PC-9 (cell line): ENCODE measurements at regions not wholly inside any gene's neighbourhood (a gene's known extent, or its start where the extent isn't known, plus 50 kb on each side); places are given as distances from the start of the nearest gene placed in this dataset.

ENCODE experiments used
- BruUV-seq: library from RNA; stranded (reverse); fragments of 400-500 nt; replicated peaks from 2 replicates; lab custom pipeline; 2021; lab: Mats Ljungman, UMichigan
- CTCF ChIA-PET: fragments of 300-600 bp; sonication (Branson Sonifier 250); formaldehyde crosslinking; loops from one replicate; lab custom pipeline; 2022; ENCODE audit warnings: antibody characterized with exemption; lab: Charles Lee
- POLR2A ChIA-PET: fragments of 300-600 bp; sonication (Branson Sonifier 250); formaldehyde crosslinking; loops from one replicate; lab custom pipeline; 2022; ENCODE audit warnings: antibody characterized with exemption; ENCODE audit not compliant: unreplicated experiment; lab: Charles Lee
- DNase-seq, 2 experiments: peaks; one replicate each; pipeline versions ENCODE4 v3.0.0 to v3.0.0-alpha.2; 2015 to 2022; ENCODE audit warnings: mixed read lengths in 1 of 2
- H2AFZ ChIP-seq: fragments of 200-600 bp; sonication (generic); 2 replicates; pipeline ENCODE4 v1.8.1; 2017; ENCODE audit warnings: antibody characterized with exemption
- H3F3A ChIP-seq: fragments of 200-600 bp; sonication (generic); 2 replicates; pipeline ENCODE4 v1.8.1; 2017; ENCODE audit warnings: antibody characterized with exemption, mild to moderate bottlenecking, low read depth; ENCODE audit not compliant: insufficient read depth
- H3K27ac ChIP-seq: fragments of 200-600 bp; sonication (generic); 2 replicates; pipeline ENCODE4 v1.6.1; 2016; ENCODE audit warnings: mixed run types
- H3K27me3 ChIP-seq: fragments of 200-600 bp; sonication (generic); 2 replicates; pipeline ENCODE4 v1.6.1; 2016; ENCODE audit warnings: low read depth, mixed run types; ENCODE audit not compliant: insufficient read depth
- H3K36me3 ChIP-seq: fragments of 200-600 bp; sonication (generic); 2 replicates; pipeline ENCODE4 v1.6.1; 2016; ENCODE audit warnings: low read depth, mixed run types
- H3K4me1 ChIP-seq: fragments of 200-600 bp; sonication (generic); replicated peaks from 2 replicates; pipeline ENCODE4 v1.6.1; 2016; ENCODE audit warnings: mixed run types; ENCODE audit not compliant: insufficient read depth
- H3K4me2 ChIP-seq: fragments of 200-600 bp; sonication (generic); 2 replicates; pipeline ENCODE4 v1.6.1; 2017; ENCODE audit warnings: mixed run types
- H3K4me3 ChIP-seq: fragments of 200-600 bp; sonication (generic); 2 replicates; pipeline ENCODE4 v1.6.1; 2016; ENCODE audit warnings: mixed run types
- H3K79me2 ChIP-seq: fragments of 200-600 bp; sonication (generic); 2 replicates; pipeline ENCODE4 v1.6.1; 2017; ENCODE audit warnings: low read depth, mixed run types
- H3K9me2 ChIP-seq: fragments of 200-600 bp; sonication (generic); 2 replicates; pipeline ENCODE4 v1.8.1; 2017; ENCODE audit warnings: mild to moderate bottlenecking; ENCODE audit not compliant: insufficient read depth
- H3K9me3 ChIP-seq: fragments of 200-600 bp; sonication (generic); 2 replicates; pipeline ENCODE4 v1.8.1; 2016; ENCODE audit warnings: low read depth; ENCODE audit not compliant: insufficient read depth
- H4K20me1 ChIP-seq: fragments of 200-600 bp; sonication (generic); 2 replicates; pipeline ENCODE4 v1.8.1; 2017; ENCODE audit not compliant: insufficient read depth
- EZH2 ChIP-seq: fragments of 200-600 bp; sonication (generic); IDR thresholded peaks from 2 replicates; pipeline ENCODE4 v1.8.0; 2017; ENCODE audit warnings: antibody characterized with exemption, low read depth
- intact Hi-C: fragments of 100-400 bp; cut with micrococcal nuclease; formaldehyde crosslinking; loops from one replicate; pipeline ENCODE4 v1.10.0; 2022; ENCODE audit not compliant: unreplicated experiment
- TF ChIP-seq, protein P1 (sequence below): fragments of 200-600 bp; sonication (generic); conservative IDR thresholded peaks from 2 replicates; pipeline ENCODE4 v1.6.1; 2017; ENCODE audit warnings: mixed run types, antibody characterized with exemption, mild to moderate bottlenecking, moderate library complexity

DNA sequence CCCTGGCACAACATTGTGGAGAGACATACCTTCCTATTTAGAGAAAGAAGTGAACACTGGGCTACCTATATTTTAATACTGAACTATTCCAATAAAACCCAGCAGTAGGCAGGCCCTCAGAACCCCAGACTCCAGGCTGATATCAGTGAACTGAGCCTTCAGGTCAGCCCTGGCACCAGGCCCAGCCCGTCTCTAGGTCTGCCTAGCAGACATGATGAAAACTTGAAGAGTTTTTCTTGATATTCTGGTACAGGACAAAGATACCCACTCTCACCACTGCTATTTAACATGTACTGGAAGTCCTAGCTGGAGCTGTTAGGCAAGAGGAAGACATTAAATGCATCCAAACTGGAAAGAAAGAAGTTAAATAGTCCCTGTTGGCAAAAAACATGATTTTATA is 396.6 kb upstream of the SPRY2 start:
- intact Hi-C loops: no loop called here
- CTCF ChIA-PET: no interaction called here

DNA sequence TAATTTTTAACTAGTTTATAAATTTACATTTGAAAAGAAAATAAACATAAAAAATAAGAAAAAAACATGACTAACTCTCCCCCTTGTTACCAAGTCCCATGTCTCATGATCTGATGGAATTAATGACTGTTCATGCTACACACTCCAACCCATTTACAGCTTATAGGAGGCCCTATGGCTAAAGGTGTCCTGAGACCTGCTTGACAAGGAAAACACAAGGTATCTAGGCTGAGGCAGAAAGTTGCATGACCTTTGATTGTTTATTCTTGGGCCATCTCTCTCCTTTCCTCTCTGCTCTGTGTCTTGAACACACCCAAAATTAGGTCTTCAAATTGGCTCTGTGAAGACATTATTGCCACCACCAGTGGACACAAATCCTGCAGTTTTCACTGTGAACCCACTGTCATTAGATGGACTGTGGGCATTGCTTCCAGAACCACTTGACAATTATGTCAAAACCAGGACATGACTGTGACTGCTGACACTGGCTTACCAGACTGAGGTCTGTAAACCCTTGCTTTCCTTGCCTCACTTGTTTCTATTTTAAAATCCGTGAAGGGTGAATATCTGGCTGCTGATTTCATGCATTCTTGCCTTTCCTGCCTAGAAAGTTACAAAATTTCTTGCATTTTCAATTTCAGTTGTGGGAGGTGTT is 386.5 kb upstream of the SPRY2 start:
- CTCF ChIA-PET: no interaction called here
- Histone ChIP-seq H3K36me3 (no peaks in the 10 kb centered on the region), H3K4me3 (no peak overlapping the region), H3K9me3 (no peaks in the 10 kb centered on the region), H3K27ac (no peak overlapping the region), H2AFZ (no peak overlapping the region), H3K79me2 (no peaks in the 10 kb centered on the region), H3K9me2 (no peaks in the 10 kb centered on the region), H3K4me1 (no peaks in the 10 kb centered on the region), H3K4me2 (no peak overlapping the region), H3F3A (no peaks in the 10 kb centered on the region), H4K20me1 (no peaks in the 10 kb centered on the region), H3K27me3 (no peaks in the 10 kb centered on the region)
- intact Hi-C loops: no loop called here
- POLR2A ChIA-PET: no interaction called here
- DNase-seq: no peak
- no peak for TF ChIP-seq EZH2
- TF ChIP-seq, protein P1, sequence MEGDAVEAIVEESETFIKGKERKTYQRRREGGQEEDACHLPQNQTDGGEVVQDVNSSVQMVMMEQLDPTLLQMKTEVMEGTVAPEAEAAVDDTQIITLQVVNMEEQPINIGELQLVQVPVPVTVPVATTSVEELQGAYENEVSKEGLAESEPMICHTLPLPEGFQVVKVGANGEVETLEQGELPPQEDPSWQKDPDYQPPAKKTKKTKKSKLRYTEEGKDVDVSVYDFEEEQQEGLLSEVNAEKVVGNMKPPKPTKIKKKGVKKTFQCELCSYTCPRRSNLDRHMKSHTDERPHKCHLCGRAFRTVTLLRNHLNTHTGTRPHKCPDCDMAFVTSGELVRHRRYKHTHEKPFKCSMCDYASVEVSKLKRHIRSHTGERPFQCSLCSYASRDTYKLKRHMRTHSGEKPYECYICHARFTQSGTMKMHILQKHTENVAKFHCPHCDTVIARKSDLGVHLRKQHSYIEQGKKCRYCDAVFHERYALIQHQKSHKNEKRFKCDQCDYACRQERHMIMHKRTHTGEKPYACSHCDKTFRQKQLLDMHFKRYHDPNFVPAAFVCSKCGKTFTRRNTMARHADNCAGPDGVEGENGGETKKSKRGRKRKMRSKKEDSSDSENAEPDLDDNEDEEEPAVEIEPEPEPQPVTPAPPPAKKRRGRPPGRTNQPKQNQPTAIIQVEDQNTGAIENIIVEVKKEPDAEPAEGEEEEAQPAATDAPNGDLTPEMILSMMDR: no peak
- no TSS peak for BruUV-seq

More for the DNA sequence above, 396.6 kb upstream of the SPRY2 start:
- TF ChIP-seq EZH2: no peak
- TF ChIP-seq, protein P1: no peak
- BruUV-seq: no TSS peak
- H3K27ac ChIP-seq: no peak overlapping the region
- no peaks in the 10 kb centered on the region for H3K9me3 ChIP-seq
- H3K4me2 ChIP-seq: no peak overlapping the region
- POLR2A ChIA-PET: no interaction called here
- H3F3A ChIP-seq: no peaks in the 10 kb centered on the region
- H3K36me3 ChIP-seq: no peaks in the 10 kb centered on the region
- no peaks in the 10 kb centered on the region for H3K27me3 ChIP-seq
- H2AFZ ChIP-seq: no peak overlapping the region
- H3K9me2 ChIP-seq: no peaks in the 10 kb centered on the region
- H4K20me1 ChIP-seq: no peaks in the 10 kb centered on the region
- H3K4me3 ChIP-seq: no peak overlapping the region
- DNase-seq: no peak
- no peaks in the 10 kb centered on the region for H3K79me2 ChIP-seq
- H3K4me1 ChIP-seq: no peaks in the 10 kb centered on the region

DNA sequence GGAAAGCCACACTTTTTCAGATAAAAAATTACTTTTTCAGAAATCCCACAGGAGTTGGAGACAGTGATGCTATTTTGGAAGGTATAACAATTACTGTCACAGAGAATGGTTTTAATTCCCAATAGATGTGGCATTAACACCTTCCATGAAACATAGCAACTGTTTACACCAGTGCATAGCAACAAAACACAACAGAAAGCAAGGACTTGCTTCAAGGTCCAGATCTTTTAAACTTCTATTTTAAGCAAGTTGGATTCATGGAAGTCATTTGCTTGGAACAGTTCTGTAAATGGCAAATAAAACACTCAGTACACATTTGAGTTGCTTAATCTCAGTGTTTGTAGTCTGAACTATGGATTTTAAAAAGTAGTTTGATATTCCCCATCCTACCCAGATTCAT is 385.9 kb upstream of the SPRY2 start:
- Histone ChIP-seq H3F3A (no peaks in the 10 kb centered on the region), H3K27ac (no peak overlapping the region), H3K36me3 (no peaks in the 10 kb centered on the region), H4K20me1 (no peaks in the 10 kb centered on the region), H3K4me2 (no peak overlapping the region), H3K4me1 (no peaks in the 10 kb centered on the region), H3K9me3 (no peaks in the 10 kb centered on the region), H2AFZ (no peak overlapping the region), H3K27me3 (no peaks in the 10 kb centered on the region), H3K4me3 (no peak overlapping the region), H3K9me2 (no peaks in the 10 kb centered on the region), H3K79me2 (no peaks in the 10 kb centered on the region)
- intact Hi-C loops: no loop called here
- ChIA-PET POLR2A (no interaction called here), CTCF (no interaction called here)
- TF ChIP-seq, protein P1: no peak
- no peak for DNase-seq
- no TSS peak for BruUV-seq
